ENCODE measurements at regions not wholly inside any gene's neighbourhood (a gene's known extent, or its start where the extent isn't known, plus 50 kb on each side); places are given as distances from the start of the nearest gene placed in this dataset.

DNA sequence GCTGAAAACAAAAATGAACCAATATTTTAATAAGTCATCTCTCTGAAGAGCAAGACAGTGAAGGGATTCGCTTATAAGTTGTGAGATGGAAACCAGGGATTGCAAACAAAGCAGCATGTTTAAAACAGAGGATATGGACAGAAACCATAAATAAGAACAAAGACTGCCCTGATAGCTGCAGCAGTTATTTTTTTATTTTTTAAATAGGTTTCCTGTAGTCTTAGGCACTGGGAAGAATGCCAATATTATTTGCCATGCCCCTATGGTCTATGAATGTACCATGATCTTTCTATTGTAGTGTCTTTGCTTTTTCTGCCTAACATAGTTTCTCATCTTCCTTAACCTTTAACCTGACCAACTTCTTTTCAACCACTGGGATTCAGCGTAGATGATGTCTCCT, 1334.0 kb upstream of the NRXN1 start:
- Histone ChIP-seq H3K9me3 (ENCODE audit: low read depth) (no peaks in the 10 kb centered on the region), H3K36me3 (replicated peaks; ENCODE audit: insufficient read depth, low read depth) (no peaks in the 10 kb centered on the region), H3K9me2 (replicated peaks; ENCODE audit: insufficient read depth) (no peaks in the 10 kb centered on the region), H2AFZ (no peak overlapping the region), H3K79me2 (no peaks in the 10 kb centered on the region), H3K27me3 (no peaks in the 10 kb centered on the region), H3K4me2 (no peak overlapping the region), H3K4me3 (no peak overlapping the region), H3K27ac (no peak overlapping the region), H3K4me1 (ENCODE audit: insufficient read depth) (no peaks in the 10 kb centered on the region), H4K20me1 (ENCODE audit: insufficient read depth, poor library complexity, severe bottlenecking) (no peaks in the 10 kb centered on the region)
- no peak for DNase-seq (ENCODE audit: low spot score)
- no peak for TF ChIP-seq EZH2 (IDR thresholded peaks at IDR 0.05; ENCODE audit: borderline replicate concordance)
- no peak for TF ChIP-seq EZH2phosphoT487 (IDR thresholded peaks at IDR 0.05; ENCODE audit: low read depth, severe bottlenecking, unreplicated experiment)
- TF ChIP-seq, protein P1, sequence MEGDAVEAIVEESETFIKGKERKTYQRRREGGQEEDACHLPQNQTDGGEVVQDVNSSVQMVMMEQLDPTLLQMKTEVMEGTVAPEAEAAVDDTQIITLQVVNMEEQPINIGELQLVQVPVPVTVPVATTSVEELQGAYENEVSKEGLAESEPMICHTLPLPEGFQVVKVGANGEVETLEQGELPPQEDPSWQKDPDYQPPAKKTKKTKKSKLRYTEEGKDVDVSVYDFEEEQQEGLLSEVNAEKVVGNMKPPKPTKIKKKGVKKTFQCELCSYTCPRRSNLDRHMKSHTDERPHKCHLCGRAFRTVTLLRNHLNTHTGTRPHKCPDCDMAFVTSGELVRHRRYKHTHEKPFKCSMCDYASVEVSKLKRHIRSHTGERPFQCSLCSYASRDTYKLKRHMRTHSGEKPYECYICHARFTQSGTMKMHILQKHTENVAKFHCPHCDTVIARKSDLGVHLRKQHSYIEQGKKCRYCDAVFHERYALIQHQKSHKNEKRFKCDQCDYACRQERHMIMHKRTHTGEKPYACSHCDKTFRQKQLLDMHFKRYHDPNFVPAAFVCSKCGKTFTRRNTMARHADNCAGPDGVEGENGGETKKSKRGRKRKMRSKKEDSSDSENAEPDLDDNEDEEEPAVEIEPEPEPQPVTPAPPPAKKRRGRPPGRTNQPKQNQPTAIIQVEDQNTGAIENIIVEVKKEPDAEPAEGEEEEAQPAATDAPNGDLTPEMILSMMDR (IDR thresholded peaks at IDR 0.05; ENCODE audit: poor library complexity) = no peak
- WGBS (ENCODE audit: low lambda C conversion rate, missing lambda C conversion rate) = 92% methylated on average over 2 of the region's 2 CpGs

DNA sequence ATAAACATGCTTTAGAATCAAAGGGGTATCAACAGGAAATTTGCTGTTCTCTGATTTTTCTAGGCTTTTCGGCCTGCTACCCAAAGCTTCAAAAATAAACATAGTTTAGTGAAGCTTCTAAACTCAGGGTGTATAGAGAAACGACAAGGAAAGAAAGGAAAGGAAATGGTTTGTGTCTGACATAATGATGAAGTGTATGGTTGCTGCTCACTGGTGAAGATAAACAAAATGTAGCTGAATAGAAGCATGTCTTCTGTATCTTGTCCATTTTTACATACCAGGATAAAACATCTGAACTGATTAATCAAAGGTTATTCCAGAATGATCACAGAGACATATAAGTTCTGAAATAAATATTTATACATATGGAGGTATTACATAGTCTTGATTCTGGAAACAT, 1324.6 kb upstream of the NRXN1 start:
- H3K27me3 ChIP-seq = no peaks in the 10 kb centered on the region
- TF ChIP-seq, protein P1 (IDR thresholded peaks at IDR 0.05; ENCODE audit: poor library complexity) = no peak
- no peak overlapping the region for H3K4me3 ChIP-seq
- H4K20me1 ChIP-seq (ENCODE audit: insufficient read depth, poor library complexity, severe bottlenecking) = no peaks in the 10 kb centered on the region
- H2AFZ ChIP-seq = peak overlapping the region; percentile 6
- no peaks in the 10 kb centered on the region for H3K9me2 ChIP-seq (replicated peaks; ENCODE audit: insufficient read depth)
- no peaks in the 10 kb centered on the region for H3K4me1 ChIP-seq (ENCODE audit: insufficient read depth)
- H3K36me3 ChIP-seq (replicated peaks; ENCODE audit: insufficient read depth, low read depth) = no peaks in the 10 kb centered on the region
- no peaks in the 10 kb centered on the region for H3K79me2 ChIP-seq
- H3K9me3 ChIP-seq (ENCODE audit: low read depth) = no peaks in the 10 kb centered on the region
- no peak for DNase-seq (ENCODE audit: low spot score)
- 44% methylated on average over 2 of the region's 2 CpGs for WGBS (ENCODE audit: low lambda C conversion rate, missing lambda C conversion rate)
- no peak overlapping the region for H3K4me2 ChIP-seq
- no peak overlapping the region for H3K27ac ChIP-seq

DNA sequence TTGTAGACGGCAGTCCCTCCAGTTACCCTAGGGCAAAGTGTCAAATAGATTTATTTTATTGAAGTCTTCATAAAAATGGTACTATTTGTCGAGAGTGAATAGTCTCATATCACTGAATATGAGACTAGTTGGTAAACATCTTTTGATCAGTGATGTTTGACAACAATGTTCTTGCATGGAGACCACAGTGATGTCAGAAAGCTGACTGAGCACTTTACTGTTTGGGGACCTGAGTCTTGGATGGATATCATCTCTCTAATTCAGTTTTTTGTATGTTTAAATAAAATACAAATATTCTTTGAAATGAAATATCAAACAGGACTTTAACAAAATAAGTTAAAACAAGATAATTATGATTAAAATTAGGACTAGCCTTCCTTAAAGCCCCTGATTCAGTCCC, 1315.4 kb upstream of the NRXN1 start:
- Histone ChIP-seq H3K27ac (no peak overlapping the region), H3K4me2 (no peak overlapping the region), H3K79me2 (no peaks in the 10 kb centered on the region), H3K4me3 (no peak overlapping the region), H4K20me1 (ENCODE audit: insufficient read depth, poor library complexity, severe bottlenecking) (no peaks in the 10 kb centered on the region), H3K9me3 (ENCODE audit: low read depth) (no peaks in the 10 kb centered on the region), H3K36me3 (replicated peaks; ENCODE audit: insufficient read depth, low read depth) (no peaks in the 10 kb centered on the region), H3K9me2 (replicated peaks; ENCODE audit: insufficient read depth) (no peaks in the 10 kb centered on the region), H3K27me3 (no peaks in the 10 kb centered on the region), H2AFZ (no peak overlapping the region), H3K4me1 (ENCODE audit: insufficient read depth) (no peaks in the 10 kb centered on the region)
- TF ChIP-seq, protein P1 (IDR thresholded peaks at IDR 0.05; ENCODE audit: poor library complexity) = no peak
- DNase-seq (ENCODE audit: low spot score) = no peak
- WGBS (ENCODE audit: low lambda C conversion rate, missing lambda C conversion rate) = 74% methylated on average over 2 of the region's 2 CpGs

DNA sequence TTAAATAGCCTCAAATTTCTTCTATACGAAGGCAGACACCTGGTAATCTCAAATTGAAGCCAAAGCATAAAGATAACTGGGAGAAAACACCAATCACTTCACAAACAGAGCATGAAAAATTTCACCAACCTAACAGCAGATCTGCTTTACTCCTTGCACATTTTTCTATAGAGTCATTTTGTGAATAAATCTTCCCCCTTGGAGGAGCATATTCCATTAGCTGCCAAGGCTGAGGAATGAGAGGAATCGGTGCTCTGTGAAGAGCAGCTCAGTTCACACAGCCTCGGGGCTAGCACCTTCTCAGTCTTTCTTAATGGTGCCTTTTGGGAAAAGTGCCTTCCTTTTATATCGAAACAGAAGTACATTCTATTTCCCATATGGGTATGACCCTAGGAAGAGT, 1313.7 kb upstream of the NRXN1 start:
- 75% methylated on average over 4 of the region's 4 CpGs for WGBS (ENCODE audit: low lambda C conversion rate, missing lambda C conversion rate)
- Histone ChIP-seq H3K27me3 (no peaks in the 10 kb centered on the region), H3K27ac (no peak overlapping the region), H3K4me2 (no peak overlapping the region), H3K36me3 (replicated peaks; ENCODE audit: insufficient read depth, low read depth) (no peaks in the 10 kb centered on the region), H3K79me2 (no peaks in the 10 kb centered on the region), H3K4me1 (ENCODE audit: insufficient read depth) (no peaks in the 10 kb centered on the region), H3K9me2 (replicated peaks; ENCODE audit: insufficient read depth) (no peaks in the 10 kb centered on the region), H4K20me1 (ENCODE audit: insufficient read depth, poor library complexity, severe bottlenecking) (no peaks in the 10 kb centered on the region), H3K4me3 (no peak overlapping the region), H2AFZ (no peak overlapping the region), H3K9me3 (ENCODE audit: low read depth) (no peaks in the 10 kb centered on the region)
- TF ChIP-seq EZH2phosphoT487 (IDR thresholded peaks at IDR 0.05; ENCODE audit: low read depth, severe bottlenecking, unreplicated experiment) (no peak), EZH2 (IDR thresholded peaks at IDR 0.05; ENCODE audit: borderline replicate concordance) (no peak)
- TF ChIP-seq, protein P1 (IDR thresholded peaks at IDR 0.05; ENCODE audit: poor library complexity) = no peak
- no peak for DNase-seq (ENCODE audit: low spot score)
